Trophoblast cell (in vitro differentiated cells and primary cell): ENCODE measurements at regions not wholly inside any gene's neighbourhood (a gene's known extent, or its start where the extent isn't known, plus 50 kb on each side); places are given as distances from the start of the nearest gene placed in this dataset.
"Not testable (repeated sequence)": the region's sequence is repeated elsewhere in the genome, so short reads cannot be mapped to it uniquely, and the experiment has no call there.

ENCODE experiments used
- DNase-seq, 2 donors: peaks; one replicate each; pipeline ENCODE4 v3.0.0-alpha.2; 2016
- H2AFZ ChIP-seq: 2 replicates; pipeline ENCODE4 v1.6.1; 2013; ENCODE audit warnings: low read length, moderate library complexity, mild to moderate bottlenecking; ENCODE audit not compliant: insufficient read depth, poor library complexity
- H2AK5ac ChIP-seq: 2 replicates; pipeline ENCODE4 v1.6.1; 2013; ENCODE audit warnings: mild to moderate bottlenecking, low read length
- H2BK120ac ChIP-seq: 2 replicates; pipeline ENCODE4 v1.6.1; 2013; ENCODE audit warnings: low read length, mild to moderate bottlenecking, moderate library complexity; ENCODE audit not compliant: insufficient read depth, poor library complexity
- H2BK12ac ChIP-seq: 2 replicates; pipeline ENCODE4 v1.6.1; 2013; ENCODE audit warnings: mild to moderate bottlenecking, low read length, moderate library complexity
- H2BK5ac ChIP-seq: 2 replicates; pipeline ENCODE4 v1.6.1; 2013; ENCODE audit warnings: low read length, low read depth, moderate library complexity, mild to moderate bottlenecking; ENCODE audit not compliant: poor library complexity
- H3K14ac ChIP-seq: 2 replicates; pipeline ENCODE4 v1.6.1; 2013; ENCODE audit warnings: mild to moderate bottlenecking, low read length
- H3K18ac ChIP-seq: 2 replicates; pipeline ENCODE4 v1.6.1; 2013; ENCODE audit warnings: mild to moderate bottlenecking, low read length
- H3K23ac ChIP-seq: 2 replicates; pipeline ENCODE4 v1.6.1; 2013; ENCODE audit warnings: low read length
- H3K27ac ChIP-seq: 2 replicates; pipeline ENCODE4 v1.5.1; 2013; ENCODE audit warnings: low read depth, mild to moderate bottlenecking, inconsistent platforms, low read length, moderate library complexity
- H3K27me3 ChIP-seq: 2 replicates; pipeline ENCODE4 v1.6.1; 2013; ENCODE audit warnings: inconsistent platforms, mild to moderate bottlenecking, low read length, moderate library complexity; ENCODE audit not compliant: insufficient read depth
- H3K36me3 ChIP-seq, 2 experiments: 1 replicate in 1 of 2; 2 replicates in 1 of 2; pipeline ENCODE4 v1.6.1; 2013; ENCODE audit warnings: low read length in 2 of 2, mild to moderate bottlenecking in 2 of 2, moderate library complexity in 1 of 2; ENCODE audit not compliant: insufficient read depth in 2 of 2, control insufficient read depth in 1 of 2
- H3K4ac ChIP-seq: 2 replicates; pipeline ENCODE4 v1.6.1; 2013; ENCODE audit warnings: low read depth, mild to moderate bottlenecking, low read length, moderate library complexity
- H3K4me1 ChIP-seq, 2 experiments: 1 replicate in 1 of 2; 2 replicates in 1 of 2; pipeline ENCODE4 v1.6.1; 2013; ENCODE audit warnings: low read length in 2 of 2, mild to moderate bottlenecking in 2 of 2, moderate library complexity in 1 of 2; ENCODE audit not compliant: insufficient read depth in 2 of 2, control insufficient read depth in 1 of 2
- H3K4me2 ChIP-seq: 2 replicates; pipeline ENCODE4 v1.6.1; 2013; ENCODE audit warnings: inconsistent platforms, mild to moderate bottlenecking, low read length, moderate library complexity
- H3K4me3 ChIP-seq: 2 replicates; pipeline ENCODE4 v1.5.1; 2013; ENCODE audit warnings: mild to moderate bottlenecking, low read depth, low read length, inconsistent platforms
- H3K79me1 ChIP-seq: one replicate; pipeline ENCODE4 v1.6.1; 2013; ENCODE audit warnings: low read length
- H3K79me2 ChIP-seq: 2 replicates; pipeline ENCODE4 v1.6.1; 2013; ENCODE audit warnings: low read length, mild to moderate bottlenecking; ENCODE audit not compliant: control insufficient read depth, insufficient read depth, poor library complexity
- H3K9ac ChIP-seq: 2 replicates; pipeline ENCODE4 v1.6.1; 2013; ENCODE audit warnings: mild to moderate bottlenecking, low read length
- H3K9me3 ChIP-seq: 2 replicates; pipeline ENCODE4 v1.6.1; 2013; ENCODE audit warnings: low read depth, mild to moderate bottlenecking, control low read depth, inconsistent platforms, low read length; ENCODE audit not compliant: insufficient read depth
- H4K12ac ChIP-seq: 2 replicates; pipeline ENCODE4 v1.6.1; 2013; ENCODE audit warnings: low read depth, mild to moderate bottlenecking, low read length, moderate library complexity
- H4K8ac ChIP-seq: 2 replicates; pipeline ENCODE4 v1.6.1; 2013; ENCODE audit warnings: low read depth, mild to moderate bottlenecking, low read length, moderate library complexity
- H4K91ac ChIP-seq: one replicate; pipeline ENCODE4 v1.6.1; 2013; ENCODE audit warnings: low read depth, mild to moderate bottlenecking, low read length, moderate library complexity
- WGBS: extraction: QIAGEN DNeasy Blood & Tissue Kit; methylation state at CpG from one replicate; pipeline ENCODE4 v1.1.7; 2013; ENCODE audit warnings: missing lambda C conversion rate; ENCODE audit not compliant: insufficient read length, insufficient coverage; ENCODE audit errors: extremely low coverage; 5-methylcytosine and 5-hydroxymethylcytosine counted together

- H3K9me3 ChIP-seq, H2BK12ac ChIP-seq, H3K14ac ChIP-seq, H4K8ac ChIP-seq, H3K4ac ChIP-seq, H3K36me3 ChIP-seq, H3K27me3 ChIP-seq, H4K91ac ChIP-seq, DNase-seq, H3K4me2 ChIP-seq, H3K18ac ChIP-seq, H4K12ac ChIP-seq, H2AFZ ChIP-seq, H3K27ac ChIP-seq, H2BK5ac ChIP-seq, H3K79me2 ChIP-seq, H3K4me3 ChIP-seq, H3K79me1 ChIP-seq, H3K23ac ChIP-seq, H3K4me1 ChIP-seq, H3K9ac ChIP-seq, H2BK120ac ChIP-seq, H2AK5ac ChIP-seq: not testable (repeated sequence)
- no CpG with 5 or more reads among the region's 3 CpGs for WGBS
Measured at GRCh38 chr20:28575991-28576390, 2681.5 kb upstream of the DEFB115 start.

DNA sequence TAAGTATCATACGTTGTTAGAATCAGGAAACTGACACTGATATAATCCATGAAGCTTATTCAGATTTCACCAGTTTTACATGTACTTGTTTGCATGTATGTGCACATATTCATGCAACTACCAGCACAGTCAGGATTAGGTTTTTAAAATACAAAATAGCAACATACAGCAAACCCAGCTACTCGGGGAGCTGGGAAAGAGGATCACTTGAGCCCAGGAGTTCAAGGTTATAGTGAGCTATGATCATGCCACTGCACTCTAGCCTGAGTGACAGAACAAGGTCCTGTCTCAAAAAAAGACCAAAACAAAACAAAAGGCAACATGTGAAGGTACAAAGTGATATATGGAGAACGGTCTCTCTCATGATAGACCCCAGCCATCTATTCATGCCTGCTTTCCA is 2665.8 kb upstream of the DEFB115 start:
- WGBS, result no CpG with 5 or more reads among the region's 3 CpGs
- DNase-seq, H3K79me1 ChIP-seq: not testable (repeated sequence)

GRCh38 chr20:28593383-28593782 is 2664.1 kb upstream of the DEFB115 start:
- H3K4me3 ChIP-seq, H3K36me3 ChIP-seq, H3K27ac ChIP-seq, H3K4me2 ChIP-seq, H3K27me3 ChIP-seq, H3K9me3 ChIP-seq, H3K18ac ChIP-seq, H3K4ac ChIP-seq, H3K23ac ChIP-seq, H3K79me1 ChIP-seq, H4K12ac ChIP-seq, H2BK120ac ChIP-seq, H4K8ac ChIP-seq, H3K9ac ChIP-seq, H3K79me2 ChIP-seq, H2BK12ac ChIP-seq, H2AK5ac ChIP-seq, H4K91ac ChIP-seq, H3K4me1 ChIP-seq, DNase-seq, H2BK5ac ChIP-seq, H2AFZ ChIP-seq, H3K14ac ChIP-seq: not testable (repeated sequence)
- no CpG with 5 or more reads among the region's 4 CpGs for WGBS

More for the DNA sequence above, 2665.8 kb upstream of the DEFB115 start:
- not testable (repeated sequence) for H3K4me2 ChIP-seq, H3K9ac ChIP-seq, H3K4ac ChIP-seq, H3K27me3 ChIP-seq, H3K14ac ChIP-seq, H3K9me3 ChIP-seq, H2BK5ac ChIP-seq, H3K79me2 ChIP-seq, H3K36me3 ChIP-seq, H4K91ac ChIP-seq, H3K27ac ChIP-seq, H3K4me1 ChIP-seq, H3K18ac ChIP-seq, H2BK12ac ChIP-seq, H4K12ac ChIP-seq, H2AFZ ChIP-seq, H2BK120ac ChIP-seq, H3K4me3 ChIP-seq, H2AK5ac ChIP-seq, H4K8ac ChIP-seq, H3K23ac ChIP-seq

- WGBS, result no CpG with 5 or more reads among the region's 7 CpGs
- H3K79me1 ChIP-seq, H3K79me2 ChIP-seq, H2BK120ac ChIP-seq, H3K4me1 ChIP-seq, H4K8ac ChIP-seq, H2AK5ac ChIP-seq, H3K9ac ChIP-seq, H3K23ac ChIP-seq, H3K36me3 ChIP-seq, H3K4ac ChIP-seq, H2BK12ac ChIP-seq, H3K14ac ChIP-seq, H2AFZ ChIP-seq, H3K27me3 ChIP-seq, H3K4me3 ChIP-seq, H2BK5ac ChIP-seq, H3K18ac ChIP-seq, H3K9me3 ChIP-seq, H4K91ac ChIP-seq, H4K12ac ChIP-seq, H3K27ac ChIP-seq, H3K4me2 ChIP-seq: not testable (repeated sequence)
- DNase-seq, result peak in 1 of 2 donors; percentile 62
Measured at GRCh38 chr20:28594476-28594875, 2663.0 kb upstream of the DEFB115 start.
